IMR-90 (cell line): ENCODE measurements at regions not wholly inside any gene's neighbourhood (a gene's known extent, or its start where the extent isn't known, plus 50 kb on each side); places are given as distances from the start of the nearest gene placed in this dataset.

ENCODE experiments used
- ATAC-seq: fragments of 200-7000 bp; cut with Tn5 transposase; 2 replicates; pipeline ENCODE4 v1.9.1; 2020; ENCODE audit warnings: low read depth, mild to moderate bottlenecking, moderate library complexity
- BruUV-seq: library from RNA; stranded (reverse); fragments of 400-500 nt; replicated peaks from 2 replicates; lab custom pipeline; 2021; lab: Mats Ljungman, UMichigan
- CTCF ChIA-PET: fragments of 300-600 bp; formaldehyde crosslinking; extraction: SDS; loops from one replicate; lab custom pipeline; 2021; ENCODE audit warnings: antibody characterized with exemption; lab: Yijun Ruan, JAX
- POLR2A ChIA-PET: fragments of 300-600 bp; sonication (Branson Sonifier 250); formaldehyde crosslinking; loops from one replicate; lab custom pipeline; 2022; ENCODE audit warnings: antibody characterized with exemption; ENCODE audit not compliant: unreplicated experiment; lab: Charles Lee
- DNase-seq: peaks from one replicate; pipeline ENCODE4 v3.0.0; 2013
- H2AFZ ChIP-seq: replicated peaks from 2 replicates; pipeline ENCODE3; 2013; ENCODE audit warnings: low read length, mild to moderate bottlenecking; ENCODE audit not compliant: poor library complexity
- H2AK5ac ChIP-seq: 2 replicates; pipeline ENCODE4 v1.6.1; 2013; ENCODE audit warnings: low read depth, low read length, inconsistent platforms
- H2AK9ac ChIP-seq: replicated peaks from 2 replicates; pipeline ENCODE3; 2013; ENCODE audit warnings: mild to moderate bottlenecking, low read depth, low read length, moderate library complexity; ENCODE audit not compliant: poor library complexity
- H2BK120ac ChIP-seq: 2 replicates; pipeline ENCODE4 v1.6.1; 2013; ENCODE audit warnings: low read depth, low read length, inconsistent platforms
- H2BK15ac ChIP-seq: 3 replicates; pipeline ENCODE4 v1.6.1; 2013; ENCODE audit warnings: low read depth, low read length, inconsistent platforms
- H2BK20ac ChIP-seq: 2 replicates; pipeline ENCODE4 v1.6.1; 2013; ENCODE audit warnings: low read depth, mild to moderate bottlenecking, inconsistent platforms, low read length, moderate library complexity
- H2BK5ac ChIP-seq: 2 replicates; pipeline ENCODE4 v1.6.1; 2013; ENCODE audit warnings: mild to moderate bottlenecking, low read depth, low read length, inconsistent platforms; ENCODE audit not compliant: poor library complexity, severe bottlenecking
- H3K14ac ChIP-seq: replicated peaks from 2 replicates; pipeline ENCODE4 v1.6.1; 2013; ENCODE audit warnings: low read depth, low read length, inconsistent platforms
- H3K18ac ChIP-seq: 2 replicates; pipeline ENCODE4 v1.6.1; 2013; ENCODE audit warnings: low read depth, low read length, control low read depth
- H3K23ac ChIP-seq: 2 replicates; pipeline ENCODE4 v1.6.1; 2013; ENCODE audit warnings: low read depth, low read length, inconsistent platforms
- H3K27ac ChIP-seq: 2 replicates; pipeline ENCODE4 v1.5.1; 2013; ENCODE audit warnings: mild to moderate bottlenecking, control low read depth, low read length; ENCODE audit not compliant: insufficient read depth
- H3K27me3 ChIP-seq: 2 replicates; pipeline ENCODE4 v1.6.1; 2013; ENCODE audit warnings: low read length; ENCODE audit not compliant: control insufficient read depth, insufficient read depth
- H3K36me3 ChIP-seq: 2 replicates; pipeline ENCODE4 v1.6.1; 2013; ENCODE audit warnings: low read length, mixed read lengths; ENCODE audit not compliant: control insufficient read depth, insufficient read depth
- H3K4ac ChIP-seq: 2 replicates; pipeline ENCODE4 v1.6.1; 2013; ENCODE audit warnings: low read depth, low read length, inconsistent platforms
- H3K4me1 ChIP-seq: 2 replicates; pipeline ENCODE4 v1.6.1; 2013; ENCODE audit warnings: low read length, mixed read lengths; ENCODE audit not compliant: control insufficient read depth, insufficient read depth
- H3K4me2 ChIP-seq: 2 replicates; pipeline ENCODE4 v1.6.1; 2013; ENCODE audit warnings: low read depth, mild to moderate bottlenecking, control low read depth, low read length, moderate library complexity
- H3K4me3 ChIP-seq: 2 replicates; pipeline ENCODE4 v1.5.1; 2013; ENCODE audit warnings: low read depth, mild to moderate bottlenecking, control low read depth, low read length, moderate library complexity; ENCODE audit not compliant: insufficient read depth
- H3K56ac ChIP-seq: 2 replicates; pipeline ENCODE4 v1.6.1; 2013; ENCODE audit warnings: low read length, inconsistent platforms; ENCODE audit not compliant: insufficient read depth; ENCODE audit errors: extremely low read depth
- H3K79me1 ChIP-seq, 2 experiments: 2 replicates each; pipeline ENCODE4 v1.6.1; 2013; ENCODE audit warnings: low read length in 2 of 2, inconsistent platforms in 1 of 2, low read depth in 1 of 2
- H3K9ac ChIP-seq: 2 replicates; pipeline ENCODE4 v1.6.1; 2013; ENCODE audit warnings: low read depth, low read length, control low read depth
- H3K9me1 ChIP-seq: 2 replicates; pipeline ENCODE4 v1.6.1; 2013; ENCODE audit warnings: low read length, inconsistent platforms; ENCODE audit not compliant: insufficient read depth
- H3K9me3 ChIP-seq: 2 replicates; pipeline ENCODE4 v1.6.1; 2013; ENCODE audit warnings: low read length; ENCODE audit not compliant: control insufficient read depth, insufficient read depth
- H4K20me1 ChIP-seq: 2 replicates; pipeline ENCODE4 v1.6.1; 2013; ENCODE audit warnings: low read length, inconsistent platforms; ENCODE audit not compliant: insufficient read depth
- H4K5ac ChIP-seq: 2 replicates; pipeline ENCODE4 v1.6.1; 2013; ENCODE audit warnings: mild to moderate bottlenecking, low read depth, low read length, control low read depth
- H4K8ac ChIP-seq, 2 experiments: 2 replicates each; pipeline ENCODE4 v1.6.1; 2013; ENCODE audit warnings: low read depth in 2 of 2, low read length in 2 of 2, control low read depth in 1 of 2, inconsistent platforms in 1 of 2
- H4K91ac ChIP-seq: 2 replicates; pipeline ENCODE4 v1.6.1; 2013; ENCODE audit warnings: low read depth, low read length, inconsistent platforms; ENCODE audit not compliant: insufficient read depth
- RCOR1 ChIP-seq: IDR thresholded peaks from 2 replicates; pipeline ENCODE4 v1.6.1; 2012; ENCODE audit warnings: mild to moderate bottlenecking, low read length, improper control_type of control experiment; ENCODE audit not compliant: insufficient replicate concordance
- dilution Hi-C: fragments of 300-500 bp; cut with HindIII; formaldehyde crosslinking; loops from one replicate; pipeline ENCODE4 v1.14.3; 2018; ENCODE audit warnings: low sequenced_read_pairs; ENCODE audit not compliant: unreplicated experiment
- in situ Hi-C: fragments of 300-500 bp; cut with MboI; formaldehyde crosslinking; loops from 3 replicates; pipeline ENCODE4 v1.14.3; 2019; ENCODE audit warnings: low sequenced_read_pairs, inconsistent platforms, mixed read lengths
- intact Hi-C: fragments of 100-400 bp; cut with micrococcal nuclease; formaldehyde crosslinking; loops from 2 replicates; pipeline ENCODE4 v1.10.0; 2022

DNA sequence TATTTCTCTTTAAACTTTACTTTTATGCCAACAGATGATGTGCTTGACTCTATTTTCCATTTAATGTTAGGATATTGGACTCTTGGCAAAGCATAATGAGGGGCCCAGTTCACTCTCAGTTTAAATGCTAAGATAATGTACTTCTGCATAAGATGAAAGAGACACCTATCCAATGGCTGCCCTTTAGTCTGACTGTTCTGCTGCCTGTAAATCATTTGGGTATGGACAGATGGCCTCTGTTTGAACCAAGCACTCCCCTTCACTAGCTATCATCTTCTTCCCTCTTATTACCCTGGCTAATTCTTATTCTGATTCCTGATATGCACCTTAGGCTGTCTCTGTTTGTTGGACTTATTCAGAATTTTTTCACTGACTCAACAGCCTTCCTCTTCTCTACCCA is 72.1 kb downstream of the SEM1 start:
- Histone ChIP-seq H3K9ac (no peak overlapping the region), H3K18ac (no peak overlapping the region), H3K4me2 (no peak overlapping the region), H2AK9ac (no peak overlapping the region), H3K56ac (no peak overlapping the region), H2BK120ac (no peak overlapping the region), H3K4me3 (no peak overlapping the region), H2BK5ac (no peak overlapping the region), H4K5ac (no peak overlapping the region), H4K8ac (no peak overlapping the region), H3K79me1 (no peaks in the 10 kb centered on the region), H3K9me3 (no peaks in the 10 kb centered on the region), H3K27ac (no peak overlapping the region), H2AK5ac (no peak overlapping the region), H4K20me1 (no peaks in the 10 kb centered on the region), H4K91ac (no peak overlapping the region), H3K27me3 (no peaks in the 10 kb centered on the region), H3K4me1 (no peaks in the 10 kb centered on the region), H2AFZ (no peak overlapping the region), H3K14ac (no peak overlapping the region), H2BK20ac (no peak overlapping the region), H2BK15ac (no peak overlapping the region), H3K36me3 (no peaks in the 10 kb centered on the region), H3K4ac (no peak overlapping the region), H3K23ac (no peak overlapping the region), H3K9me1 (no peaks in the 10 kb centered on the region)
- ATAC-seq (no peak), DNase-seq (no peak)
- no TSS peak for BruUV-seq
- dilution Hi-C loops (no loop called here), in situ Hi-C loops (no loop called here), intact Hi-C loops (no loop called here)
- no peak for TF ChIP-seq RCOR1
- ChIA-PET POLR2A (no interaction called here), CTCF (no interaction called here)
